ENCODE measurements at regions not wholly inside any gene's neighbourhood (a gene's known extent, or its start where the extent isn't known, plus 50 kb on each side); places are given as distances from the start of the nearest gene placed in this dataset.
"Not testable (repeated sequence)": the region's sequence is repeated elsewhere in the genome, so short reads cannot be mapped to it uniquely, and the experiment has no call there.

DNA sequence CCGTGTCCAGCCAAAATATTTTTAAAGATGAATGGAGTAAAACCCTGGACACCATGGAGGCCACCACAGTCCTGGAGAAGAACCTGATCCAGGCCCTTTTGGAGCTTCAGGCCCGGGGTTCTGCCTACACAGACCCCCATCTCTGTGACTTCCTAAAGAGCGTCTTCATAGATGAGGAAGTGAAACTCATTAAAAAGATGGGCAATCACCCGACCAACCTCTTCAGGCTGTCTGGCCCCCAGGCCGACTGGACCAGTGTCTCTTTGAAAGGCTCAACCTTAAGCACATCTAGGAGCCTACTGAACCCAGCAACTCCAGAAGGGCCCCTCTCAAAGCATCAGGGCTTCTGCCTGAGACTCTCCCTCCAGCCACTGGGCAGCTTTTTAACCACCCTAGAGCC lies 107.9 kb upstream of the FAM174B start:
- DNase-seq, result peak in 1 of 2 donors; percentile 12

DNA sequence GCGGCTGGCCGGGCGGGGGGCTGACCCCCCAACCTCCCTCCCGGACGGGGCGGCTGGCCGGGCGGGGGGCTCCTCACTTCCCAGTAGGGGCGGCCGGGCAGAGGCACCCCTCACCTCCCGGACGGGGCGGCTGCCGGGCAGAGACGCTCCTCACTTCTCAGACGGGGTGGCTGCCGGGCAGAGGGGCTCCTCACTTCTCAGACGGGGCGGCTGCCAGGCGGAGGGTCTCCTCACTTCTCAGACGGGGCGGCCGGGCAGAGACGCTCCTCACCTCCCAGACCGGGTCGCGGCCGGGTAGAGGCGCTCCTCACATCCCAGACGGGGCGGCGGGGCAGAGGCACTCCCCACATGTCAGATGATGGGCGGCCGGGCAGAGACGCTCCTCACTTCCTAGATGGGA lies 112.6 kb upstream of the FAM174B start:
- DNase-seq, result not testable (repeated sequence)

DNA sequence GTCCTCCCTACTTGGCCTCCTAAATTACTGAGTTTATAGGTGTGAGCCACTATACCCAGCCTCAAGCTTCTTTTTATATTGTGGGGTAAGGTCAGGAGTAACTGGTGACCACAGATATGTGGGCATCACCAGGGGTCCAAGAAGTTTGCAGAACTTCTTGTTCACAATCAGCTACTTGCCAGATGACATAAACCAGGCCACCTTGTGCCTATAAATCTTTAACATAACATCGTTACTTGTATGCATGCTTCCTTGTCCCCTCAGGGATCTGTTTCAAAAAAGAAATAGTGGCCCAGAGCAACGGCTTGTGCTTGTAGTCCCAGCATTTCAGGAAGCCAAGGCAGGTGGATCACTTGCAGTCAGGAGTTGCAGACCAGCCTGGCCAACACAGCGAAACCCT lies 115.1 kb upstream of the FAM174B start:
- no peak for DNase-seq

DNA sequence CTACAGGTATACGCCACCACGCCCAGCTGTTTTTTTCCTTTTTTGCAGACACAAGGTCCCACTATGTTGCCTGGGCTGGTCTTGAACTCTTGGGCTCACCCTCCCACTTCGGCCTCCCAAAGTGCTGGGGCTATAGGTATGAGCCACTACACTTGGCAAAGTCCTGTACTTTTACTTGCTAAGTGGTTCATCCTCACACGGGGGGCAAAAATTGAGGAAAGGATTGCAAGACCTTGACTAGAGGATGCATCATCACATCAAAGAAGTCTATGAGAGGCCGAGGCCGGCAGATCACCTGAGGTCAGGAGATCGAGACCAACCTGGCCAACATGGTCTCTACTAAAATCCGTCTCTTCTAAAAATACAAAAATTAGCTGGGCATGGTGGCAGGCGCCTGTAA lies 116.5 kb upstream of the FAM174B start:
- no peak for DNase-seq

- DNase-seq, result no peak
Observed at GRCh38 chr15:92772626-92773244, 117.2 kb upstream of the FAM174B start.

DNA sequence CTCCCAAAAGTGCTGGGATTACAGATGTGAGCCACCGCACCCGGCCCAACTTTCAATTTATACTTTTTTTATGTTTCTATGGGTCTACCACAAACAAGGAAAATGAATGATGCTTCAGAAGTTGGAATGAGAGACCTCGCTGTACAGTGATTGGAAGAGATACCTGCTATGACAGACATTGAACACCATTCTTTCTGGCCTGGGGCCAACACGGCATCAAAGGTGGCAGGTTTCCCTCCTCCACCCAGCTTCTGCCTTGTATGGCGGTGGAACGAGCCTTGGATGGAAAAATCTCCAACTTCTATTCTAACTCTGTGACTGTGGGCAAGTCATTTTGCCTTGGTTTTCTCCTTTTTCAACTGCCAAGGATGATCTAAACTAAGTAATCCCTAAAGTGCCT lies 117.8 kb upstream of the FAM174B start:
- DNase-seq, result no peak

GRCh38 chr15:92779874-92780273 lies 120.2 kb upstream of the CHD2 start:
- DNase-seq, result no peak

GRCh38 chr15:92780843-92781242 lies 119.3 kb upstream of the CHD2 start:
- DNase-seq, result no peak

- DNase-seq, result no peak
Observed at GRCh38 chr15:92781925-92782453, 118.1 kb upstream of the CHD2 start.

DNA sequence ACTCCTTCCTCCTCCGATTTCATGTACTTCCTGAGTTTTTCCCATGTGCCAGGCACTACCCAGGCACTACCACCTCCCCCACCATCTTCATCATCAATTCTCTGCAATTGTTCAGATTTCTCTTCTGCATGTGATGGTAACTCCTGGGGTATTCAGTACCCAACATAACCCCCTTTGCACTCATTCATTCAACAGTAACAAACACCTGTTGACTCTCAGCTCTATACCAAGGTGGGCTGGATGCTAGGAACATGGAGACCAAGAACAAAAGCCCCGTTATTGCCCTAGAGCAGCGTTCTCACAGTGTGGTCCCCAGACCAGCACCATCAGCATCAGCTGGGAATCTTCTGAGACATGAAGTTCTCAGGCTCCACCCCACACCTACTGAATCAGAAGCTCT lies 113.0 kb upstream of the CHD2 start:
- no peak for DNase-seq

- DNase-seq, result peak in 1 of 2 donors; percentile 40
Observed at GRCh38 chr15:92788196-92788595, 111.9 kb upstream of the CHD2 start.

DNA sequence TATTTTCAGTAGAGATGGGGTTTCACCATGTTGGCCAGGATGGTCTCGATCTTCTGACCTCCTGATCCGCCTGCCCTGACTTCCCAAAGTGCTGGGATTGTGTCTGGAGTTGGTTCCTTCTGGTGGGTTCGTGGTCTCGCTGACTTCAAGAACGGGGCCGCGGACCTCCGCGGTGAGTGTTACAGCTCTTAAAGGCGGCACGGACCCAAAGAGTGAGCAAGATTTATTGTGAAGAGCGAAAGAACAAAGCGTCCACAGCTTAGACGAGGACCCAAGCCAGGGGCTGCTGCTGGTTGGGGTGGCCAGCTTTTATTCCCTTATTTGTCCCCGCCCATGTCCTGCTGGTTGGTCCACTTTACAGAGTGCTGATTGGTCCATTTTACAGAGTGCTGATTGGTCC lies 111.3 kb upstream of the CHD2 start:
- DNase-seq, result not testable (repeated sequence)

GRCh38 chr15:92796161-92796611 lies 103.9 kb upstream of the CHD2 start:
- no peak for DNase-seq

GRCh38 chr15:92797168-92798052 lies 102.7 kb upstream of the CHD2 start:
- DNase-seq, result peak; percentile 69 to 92

GRCh38 chr15:92800013-92800412 lies 100.1 kb upstream of the CHD2 start:
- DNase-seq, result no peak

DNA sequence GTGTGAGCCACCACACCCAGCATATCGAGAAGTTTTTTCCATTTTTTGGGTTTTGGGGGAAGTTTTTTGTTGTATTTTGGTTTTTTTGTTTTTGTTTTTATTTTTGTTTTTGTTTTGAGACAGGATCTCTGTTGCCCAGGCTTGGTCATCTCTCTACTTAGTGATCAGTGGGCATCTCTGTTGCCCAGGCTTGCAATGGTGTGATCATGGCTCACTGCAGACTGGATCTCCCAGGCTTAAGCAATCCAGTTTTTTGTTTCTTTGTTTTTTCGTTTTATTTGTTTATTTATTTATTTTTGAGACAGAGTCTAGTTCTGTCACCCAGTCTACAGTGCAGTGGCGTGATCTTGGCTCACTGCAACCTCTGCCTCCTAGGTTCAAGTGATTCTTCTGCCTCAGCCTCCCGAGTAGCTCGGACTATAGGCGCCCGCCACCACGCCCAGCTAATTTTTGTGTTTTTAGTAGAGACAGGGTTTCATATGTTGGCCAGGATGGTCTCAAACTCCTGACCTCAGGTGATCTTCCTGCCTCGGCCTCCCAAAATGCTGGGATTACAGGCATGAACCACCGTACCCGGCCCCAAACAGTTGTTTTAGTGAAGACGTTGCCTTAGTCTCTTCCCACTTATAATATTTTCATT lies 99.6 kb upstream of the CHD2 start:
- not testable (repeated sequence) for DNase-seq

DNA sequence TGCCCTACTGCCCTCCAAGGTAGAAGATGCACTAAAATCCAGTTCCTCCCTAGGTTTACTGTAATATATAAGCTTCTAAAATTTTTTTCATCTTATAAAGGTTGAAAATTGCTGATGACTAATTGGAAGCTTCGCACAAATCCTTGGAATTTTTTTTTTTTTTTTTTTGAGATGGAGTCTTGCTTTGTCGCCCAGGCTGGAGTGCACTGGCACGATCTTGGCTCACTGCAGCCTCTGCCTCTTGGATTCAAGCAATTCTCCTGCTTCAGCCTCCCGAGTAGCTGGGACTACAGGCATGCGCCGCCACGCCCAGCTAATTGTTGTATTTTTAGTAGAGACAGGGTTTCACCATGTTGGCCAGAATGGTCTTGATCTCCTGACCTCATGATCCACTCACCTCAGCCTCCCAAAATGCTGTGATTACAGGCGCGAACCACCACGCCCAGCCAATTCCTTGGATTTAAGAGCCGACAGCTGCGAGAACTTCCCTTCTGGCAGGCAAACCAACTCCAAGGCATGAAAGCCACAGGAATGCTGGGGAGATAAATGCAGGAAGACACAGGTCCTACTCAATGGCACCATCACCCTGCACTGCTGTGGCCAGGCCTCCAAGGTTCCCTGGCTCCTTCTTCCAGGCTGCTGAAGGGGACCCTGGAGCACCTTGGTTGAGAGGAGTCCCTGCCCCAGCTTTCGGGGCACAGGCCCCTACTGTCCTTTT lies 98.9 kb upstream of the CHD2 start:
- DNase-seq, result not testable (repeated sequence)

DNA sequence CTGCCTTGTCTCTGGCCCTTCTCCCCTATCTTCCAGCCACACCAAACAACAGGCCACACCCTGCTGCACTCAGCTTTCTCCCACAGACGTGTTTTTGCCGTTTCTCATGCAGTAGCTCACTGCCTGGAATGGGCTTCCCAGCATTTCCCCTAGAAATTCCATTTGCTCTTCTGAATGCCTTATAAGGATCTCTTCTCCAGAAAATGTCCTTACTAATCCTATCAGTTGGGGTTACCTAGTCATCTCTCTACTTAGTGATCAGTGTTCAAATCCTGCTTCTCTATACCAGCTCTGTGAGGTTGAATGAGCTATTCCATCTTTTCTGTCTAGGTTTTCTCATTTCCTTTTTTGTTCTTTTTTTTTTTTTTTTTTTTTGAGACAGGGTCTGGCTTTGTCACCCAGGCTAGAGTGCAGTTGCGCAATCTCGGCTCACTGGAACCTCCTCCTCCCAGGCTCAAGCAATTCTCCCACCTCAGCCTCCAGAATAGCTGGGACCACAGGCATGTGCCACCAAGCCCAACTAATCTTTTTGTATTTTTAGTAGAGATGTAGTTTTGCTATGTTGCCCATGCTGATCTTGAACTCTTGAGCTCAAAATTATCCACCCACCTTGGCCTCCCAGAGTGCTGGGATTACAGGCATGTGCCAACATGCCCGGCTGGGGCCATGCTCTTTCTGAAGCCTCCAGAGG lies 98.2 kb upstream of the CHD2 start:
- peak; percentile 33 to 52 for DNase-seq

DNA sequence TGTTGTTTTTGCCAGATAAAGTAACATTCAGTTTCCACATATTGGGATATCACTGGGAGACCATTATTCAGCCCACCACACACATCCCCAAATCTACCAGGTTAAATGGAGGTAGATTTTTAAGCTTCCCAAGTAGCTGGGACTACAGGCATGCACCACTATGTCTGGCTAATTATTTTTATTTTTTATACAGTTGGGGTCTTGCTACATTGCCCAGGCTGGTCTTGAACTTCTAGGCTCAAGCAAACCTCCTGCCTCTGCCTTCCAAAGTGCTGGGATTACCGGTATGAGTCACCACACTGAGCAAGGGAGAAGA lies 96.6 kb upstream of the CHD2 start:
- DNase-seq, result no peak

- DNase-seq, result peak; percentile 98 to 100
Observed at GRCh38 chr15:92803852-92804609, 96.1 kb upstream of the CHD2 start.

- not testable (repeated sequence) for DNase-seq
Observed at GRCh38 chr15:92804610-92804936, 95.6 kb upstream of the CHD2 start.
